PC-3 (cell line): ENCODE measurements at regions not wholly inside any gene's neighbourhood (a gene's known extent, or its start where the extent isn't known, plus 50 kb on each side); places are given as distances from the start of the nearest gene placed in this dataset.
"Not testable (repeated sequence)": the region's sequence is repeated elsewhere in the genome, so short reads cannot be mapped to it uniquely, and the experiment has no call there.

Source experiments
- CTCF ChIP-seq: fragments of 300-600 bp; sonication (generic); conservative IDR thresholded peaks from 2 replicates; pipeline ENCODE4 v1.5.1; 2017; ENCODE audit warnings: antibody characterized with exemption, low read depth, mild to moderate bottlenecking, low read length
- EZH2phosphoT487 ChIP-seq: fragments of 300-600 bp; sonication (generic); IDR thresholded peaks from 2 replicates; pipeline ENCODE4 v1.6.1; 2018; ENCODE audit warnings: mild to moderate bottlenecking, antibody characterized with exemption, low read length, borderline replicate concordance

GRCh38 chr7:49614974-49615373 is 158.5 kb upstream of the VWC2 start:
- TF ChIP-seq CTCF, EZH2phosphoT487: not testable (repeated sequence)
